ENCODE measurements at regions not wholly inside any gene's neighbourhood (a gene's known extent, or its start where the extent isn't known, plus 50 kb on each side); places are given as distances from the start of the nearest gene placed in this dataset.

DNA sequence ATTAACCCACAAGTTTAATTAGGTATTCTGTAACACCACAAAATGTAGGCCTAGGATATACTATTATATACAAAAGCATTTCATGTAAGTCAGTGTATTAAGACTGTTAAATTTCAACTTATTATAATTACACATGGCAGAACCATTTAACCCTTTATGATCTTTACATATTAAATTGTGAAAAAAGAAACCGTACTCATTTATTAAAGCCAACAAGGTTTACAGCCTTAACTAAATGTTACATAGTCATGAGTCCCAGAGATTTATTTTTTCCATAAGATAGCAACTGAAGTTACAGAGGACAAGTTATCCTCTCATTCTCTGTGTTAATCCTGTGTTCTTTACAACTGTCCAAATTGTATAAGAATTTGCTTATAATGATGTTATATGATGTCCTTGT lies 615.8 kb upstream of the AGTR1 start:
- ATAC-seq = no peak
- 94 to 100% (median 95%) methylated on average over 1 of the region's 1 CpG for WGBS, 4 donors
- intact Hi-C loops (cut with DNase I) = no loop called here

GRCh38 chr3:148082506-148083280 lies 615.0 kb upstream of the AGTR1 start:
- ATAC-seq (no peak), DNase-seq (no peak)
- Histone ChIP-seq H3K27ac (no peak overlapping the region), H3K9me3 (no peaks in the 10 kb centered on the region), H3K27me3 (no peaks in the 10 kb centered on the region), H3K4me1 (no peaks in the 10 kb centered on the region), H3K4me3 (no peak overlapping the region), H3K36me3 (no peaks in the 10 kb centered on the region)
- WGBS, 4 donors = 68 to 74% (median 70%) methylated on average over 4 of the region's 4 CpGs
- no peak for TF ChIP-seq POLR2A (IDR thresholded peaks at IDR 0.05)
- TF ChIP-seq, protein P1, sequence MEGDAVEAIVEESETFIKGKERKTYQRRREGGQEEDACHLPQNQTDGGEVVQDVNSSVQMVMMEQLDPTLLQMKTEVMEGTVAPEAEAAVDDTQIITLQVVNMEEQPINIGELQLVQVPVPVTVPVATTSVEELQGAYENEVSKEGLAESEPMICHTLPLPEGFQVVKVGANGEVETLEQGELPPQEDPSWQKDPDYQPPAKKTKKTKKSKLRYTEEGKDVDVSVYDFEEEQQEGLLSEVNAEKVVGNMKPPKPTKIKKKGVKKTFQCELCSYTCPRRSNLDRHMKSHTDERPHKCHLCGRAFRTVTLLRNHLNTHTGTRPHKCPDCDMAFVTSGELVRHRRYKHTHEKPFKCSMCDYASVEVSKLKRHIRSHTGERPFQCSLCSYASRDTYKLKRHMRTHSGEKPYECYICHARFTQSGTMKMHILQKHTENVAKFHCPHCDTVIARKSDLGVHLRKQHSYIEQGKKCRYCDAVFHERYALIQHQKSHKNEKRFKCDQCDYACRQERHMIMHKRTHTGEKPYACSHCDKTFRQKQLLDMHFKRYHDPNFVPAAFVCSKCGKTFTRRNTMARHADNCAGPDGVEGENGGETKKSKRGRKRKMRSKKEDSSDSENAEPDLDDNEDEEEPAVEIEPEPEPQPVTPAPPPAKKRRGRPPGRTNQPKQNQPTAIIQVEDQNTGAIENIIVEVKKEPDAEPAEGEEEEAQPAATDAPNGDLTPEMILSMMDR (IDR thresholded peaks at IDR 0.05) = no peak
- intact Hi-C loops (cut with DNase I) = no loop called here

More for the DNA sequence above, 615.8 kb upstream of the AGTR1 start:
- no peaks in the 10 kb centered on the region for H3K36me3 ChIP-seq
- no peak overlapping the region for H3K4me3 ChIP-seq
- H3K9me3 ChIP-seq = no peaks in the 10 kb centered on the region
- no peak for TF ChIP-seq POLR2A (IDR thresholded peaks at IDR 0.05)
- TF ChIP-seq, protein P1 (IDR thresholded peaks at IDR 0.05) = no peak
- H3K4me1 ChIP-seq = no peaks in the 10 kb centered on the region
- no peak for DNase-seq
- H3K27ac ChIP-seq = no peak overlapping the region
- no peaks in the 10 kb centered on the region for H3K27me3 ChIP-seq

DNA sequence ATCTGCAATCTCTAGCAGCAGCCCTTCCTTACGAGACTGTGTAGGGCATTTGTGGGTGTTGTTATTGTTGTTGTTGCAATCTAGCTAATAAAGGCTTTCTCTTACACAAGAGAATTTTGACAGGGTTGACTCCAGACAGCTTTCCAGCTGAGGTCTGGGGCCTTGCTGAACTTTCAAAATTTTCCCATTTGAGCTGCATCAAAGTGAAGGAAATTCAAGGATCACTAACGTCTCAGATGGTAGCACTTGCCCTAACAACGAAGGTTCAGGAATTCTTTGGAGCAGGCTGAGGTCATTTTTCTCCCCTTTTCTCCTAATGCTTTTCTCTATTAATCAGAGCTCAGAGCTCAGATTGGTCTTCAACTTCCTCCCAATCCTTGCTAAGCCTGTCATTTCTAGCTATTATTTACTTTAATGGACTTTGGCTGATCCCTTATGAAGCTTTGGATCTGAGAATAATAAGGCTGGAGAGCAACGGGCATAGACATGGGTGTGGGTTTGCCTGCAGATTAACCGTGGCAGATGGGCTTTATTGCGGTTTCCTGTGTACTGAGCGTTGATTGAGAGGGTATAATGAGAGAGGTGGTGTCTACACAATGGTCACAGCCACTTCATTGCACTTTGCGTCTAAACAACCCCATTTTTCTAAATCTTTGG lies 614.0 kb upstream of the AGTR1 start:
- H3K27ac ChIP-seq = no peak overlapping the region
- H3K4me1 ChIP-seq = no peaks in the 10 kb centered on the region
- intact Hi-C loops (cut with DNase I) = no loop called here
- TF ChIP-seq, protein P1 (IDR thresholded peaks at IDR 0.05) = no peak
- no peak for TF ChIP-seq POLR2A (IDR thresholded peaks at IDR 0.05)
- no peak for ATAC-seq
- 69 to 72% (median 71%) methylated on average over 8 of the region's 8 CpGs for WGBS, 4 donors
- H3K36me3 ChIP-seq = no peaks in the 10 kb centered on the region
- H3K27me3 ChIP-seq = no peaks in the 10 kb centered on the region
- DNase-seq = no peak
- H3K9me3 ChIP-seq = no peaks in the 10 kb centered on the region
- no peak overlapping the region for H3K4me3 ChIP-seq

- Histone ChIP-seq H3K4me1 (no peaks in the 10 kb centered on the region), H3K9me3 (no peaks in the 10 kb centered on the region), H3K36me3 (no peaks in the 10 kb centered on the region), H3K4me3 (no peak overlapping the region), H3K27me3 (no peaks in the 10 kb centered on the region), H3K27ac (no peak overlapping the region)
- WGBS, 4 donors = 80 to 86% (median 82%) methylated on average over 4 of the region's 4 CpGs
- TF ChIP-seq, protein P1 (IDR thresholded peaks at IDR 0.05) = no peak
- no peak for TF ChIP-seq POLR2A (IDR thresholded peaks at IDR 0.05)
- intact Hi-C loops (cut with DNase I) = no loop called here
- ATAC-seq = no peak
- DNase-seq = no peak
These were observed 612.8 kb upstream of the AGTR1 start for GRCh38 chr3:148084931-148085330.
